SH-SY5Y (cell line): ENCODE measurements at regions not wholly inside any gene's neighbourhood (a gene's known extent, or its start where the extent isn't known, plus 50 kb on each side); places are given as distances from the start of the nearest gene placed in this dataset.

Experiments
- GATA2 ChIP-seq: IDR thresholded peaks from 2 replicates; pipeline ENCODE4 v1.6.1; 2011; ENCODE audit warnings: mild to moderate bottlenecking, low read depth, low read length
- GATA3 ChIP-seq: IDR thresholded peaks from 2 replicates; pipeline ENCODE4 v1.6.1; 2011; ENCODE audit warnings: low read depth, mild to moderate bottlenecking, low read length, moderate library complexity

DNA sequence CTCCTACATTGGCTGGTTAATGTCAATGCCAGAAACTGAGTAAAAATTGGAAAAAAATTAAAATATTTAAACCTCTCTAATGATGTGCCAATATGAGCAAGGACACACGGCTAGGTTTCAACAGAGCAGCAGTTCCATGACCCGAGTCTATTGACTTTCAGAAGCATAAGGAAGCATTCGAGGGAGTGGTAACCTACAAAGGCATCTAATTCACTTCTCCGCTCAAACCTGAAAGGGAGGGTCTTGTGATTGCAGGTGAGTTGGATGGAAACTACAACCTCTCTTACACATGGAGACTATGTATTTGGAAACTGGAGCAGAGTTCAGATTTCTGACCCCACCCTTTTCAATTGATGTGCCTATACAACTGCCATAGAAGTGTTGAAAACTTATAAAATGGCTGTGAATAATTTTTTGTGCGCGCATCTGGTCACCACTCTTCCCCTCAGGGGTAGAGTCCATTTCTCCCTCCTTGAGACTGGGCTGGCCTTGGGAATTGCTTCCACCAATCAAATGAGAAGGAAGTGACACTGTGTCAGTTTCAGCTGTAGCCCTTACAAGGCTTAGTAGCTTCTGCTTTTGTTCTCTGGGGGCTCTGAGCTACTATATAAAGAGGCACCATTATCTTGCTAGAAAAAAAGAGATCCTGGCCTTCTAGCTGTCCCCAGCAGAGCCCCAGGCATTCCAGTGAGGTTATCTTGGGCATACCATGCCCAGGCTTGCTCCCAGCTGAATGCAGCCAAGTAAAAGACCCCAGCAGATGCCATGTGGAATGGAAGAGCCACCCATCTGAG, 278.0 kb downstream of the EPHA4 start:
- no peak for TF ChIP-seq GATA2
- TF ChIP-seq GATA3, result no peak
